ENCODE measurements at regions not wholly inside any gene's neighbourhood (a gene's known extent, or its start where the extent isn't known, plus 50 kb on each side); places are given as distances from the start of the nearest gene placed in this dataset.

DNA sequence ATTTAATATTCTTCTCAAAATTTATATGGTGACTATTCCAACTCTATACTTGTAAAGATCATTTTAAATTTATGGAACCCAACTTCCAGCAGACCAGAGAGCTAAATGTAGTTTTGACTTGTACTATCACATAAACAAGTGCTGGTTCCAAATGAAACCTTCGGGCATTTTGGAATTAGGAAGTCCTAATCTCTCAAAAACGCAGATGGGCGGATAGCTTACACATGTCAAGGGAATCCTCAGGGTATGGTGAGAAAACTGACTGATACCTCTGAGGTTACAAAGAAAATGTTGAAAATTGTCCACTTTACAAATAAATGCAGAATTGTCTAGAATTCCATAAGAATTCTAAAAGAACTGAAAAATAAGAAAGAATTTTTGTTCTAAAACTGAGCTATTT, 224.1 kb downstream of the SS18 start:
- DNase-seq = no peak

GRCh38 chr18:25862881-25863600, 227.4 kb downstream of the SS18 start:
- no peak for DNase-seq

DNA sequence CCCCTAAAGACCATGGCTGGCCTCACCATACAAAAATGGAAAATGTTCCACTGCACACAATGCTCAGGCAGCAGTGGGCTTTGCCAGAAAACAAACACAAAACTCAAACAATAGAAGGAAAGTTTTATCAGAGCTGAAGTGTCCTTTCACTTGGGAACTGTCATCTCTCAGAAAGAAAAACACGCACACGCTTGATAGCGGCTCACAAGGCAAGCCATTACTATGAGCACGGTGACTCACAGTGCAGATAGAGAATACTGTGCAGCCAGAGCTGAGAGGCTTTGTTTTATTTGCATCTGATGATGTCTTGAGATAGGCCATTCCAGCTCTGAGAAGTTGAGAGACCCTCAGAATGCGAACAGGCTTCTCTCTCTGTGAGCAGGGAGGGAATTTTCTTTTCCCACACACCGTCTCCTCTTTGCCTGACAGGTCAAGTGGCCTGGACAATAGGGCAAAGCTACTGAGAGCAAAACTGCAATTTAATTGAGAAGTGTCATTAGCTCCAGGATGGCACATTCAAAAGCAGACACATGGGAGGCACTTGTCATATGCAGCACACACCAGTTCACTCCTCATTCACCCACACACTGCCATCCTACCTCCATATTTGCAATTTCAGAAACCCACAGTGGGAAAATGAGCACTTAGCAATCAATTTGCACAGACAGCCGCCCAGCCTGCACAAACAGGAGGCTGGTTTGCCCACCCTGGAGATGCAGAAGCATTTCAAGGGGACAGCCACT, 236.6 kb downstream of the SS18 start:
- DNase-seq = no peak

- DNase-seq = no peak
Observed at GRCh38 chr18:25843791-25844190, 246.6 kb downstream of the SS18 start.

- no peak for DNase-seq
Observed at GRCh38 chr18:25842665-25843064, 247.7 kb downstream of the SS18 start.

DNA sequence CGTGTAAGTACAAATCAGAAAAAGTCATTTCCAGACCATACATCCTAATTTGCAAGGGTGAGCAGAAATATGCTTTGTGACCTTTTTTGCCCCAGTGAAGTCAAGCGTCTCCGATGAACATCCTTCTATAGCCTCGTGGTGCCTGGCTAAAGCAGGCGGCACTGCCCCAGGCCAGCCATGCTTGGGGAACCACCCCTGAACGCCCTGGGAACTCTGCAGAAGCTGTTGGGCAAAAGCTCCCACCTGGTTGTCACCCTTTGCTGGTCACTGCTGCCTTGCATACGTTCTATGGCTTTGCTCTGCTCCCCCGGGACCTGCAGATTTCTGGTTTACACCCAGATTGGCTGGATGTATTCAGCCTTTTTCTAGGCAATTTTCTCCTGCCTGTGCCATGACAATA, 256.4 kb downstream of the SS18 start:
- no peak for DNase-seq

- no peak for DNase-seq
Observed at GRCh38 chr18:25832001-25832604, 258.3 kb downstream of the SS18 start.

DNA sequence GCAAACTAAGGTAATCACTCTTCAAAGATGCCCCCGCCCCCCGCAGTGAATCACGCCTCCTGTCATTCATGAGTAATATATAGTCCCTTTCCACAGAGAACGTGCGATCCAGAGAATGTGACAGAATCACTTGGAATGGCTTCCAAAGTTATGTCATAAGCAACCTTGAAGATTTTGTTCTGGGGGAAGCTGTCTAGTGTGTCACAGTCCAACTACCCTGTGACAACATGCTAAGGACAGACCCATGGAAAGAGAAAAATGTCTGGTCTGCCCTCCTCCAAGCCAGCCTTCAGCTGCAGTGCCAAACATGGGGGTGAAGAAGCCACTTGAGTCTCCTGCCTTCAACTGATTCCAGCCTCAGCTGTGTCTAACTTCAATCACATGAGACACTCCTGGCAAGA, 259.1 kb downstream of the SS18 start:
- no peak for DNase-seq

DNA sequence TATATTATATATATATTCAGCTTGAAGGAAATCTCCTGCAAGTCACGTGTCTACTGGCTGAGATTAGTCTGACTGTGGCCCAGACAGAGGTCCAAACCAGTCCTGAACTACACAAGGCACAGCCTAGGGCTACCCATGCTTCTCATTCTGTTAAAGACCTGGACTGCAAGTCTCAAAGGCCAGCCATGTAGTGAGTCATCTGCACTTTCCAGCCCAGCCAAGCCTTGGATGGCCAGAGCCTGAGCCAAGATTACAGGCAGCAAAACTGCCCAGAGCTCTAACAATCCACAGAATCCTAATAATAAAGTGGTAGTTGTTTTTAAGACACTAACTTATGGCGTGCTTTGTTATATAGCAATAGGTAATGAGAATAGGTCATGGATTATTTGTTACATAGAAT, 259.6 kb downstream of the SS18 start:
- DNase-seq = no peak

- no peak for DNase-seq
Observed at GRCh38 chr18:25827961-25828561, 262.4 kb downstream of the SS18 start.

DNA sequence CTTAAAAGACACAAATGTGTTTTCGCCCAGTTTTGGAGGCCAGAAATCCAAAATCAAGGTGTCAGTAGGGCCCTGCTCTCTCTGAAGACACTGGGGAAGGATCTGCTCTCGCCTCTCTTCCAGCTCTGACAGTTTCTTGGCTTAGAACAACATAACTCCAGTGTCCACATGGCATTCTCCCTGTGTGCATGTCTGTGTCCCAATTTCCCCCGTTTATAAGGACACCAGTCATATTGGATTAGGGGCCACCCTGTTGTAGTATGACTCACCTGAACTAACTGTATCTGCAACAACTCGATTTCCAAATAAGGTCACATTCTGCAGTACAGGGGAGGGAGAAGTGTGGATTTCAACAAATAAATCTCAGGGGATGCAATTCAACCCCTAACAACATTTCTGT, 263.2 kb downstream of the SS18 start:
- DNase-seq = no peak

- no peak for DNase-seq
Observed at GRCh38 chr18:25826823-25827222, 263.6 kb downstream of the SS18 start.

DNA sequence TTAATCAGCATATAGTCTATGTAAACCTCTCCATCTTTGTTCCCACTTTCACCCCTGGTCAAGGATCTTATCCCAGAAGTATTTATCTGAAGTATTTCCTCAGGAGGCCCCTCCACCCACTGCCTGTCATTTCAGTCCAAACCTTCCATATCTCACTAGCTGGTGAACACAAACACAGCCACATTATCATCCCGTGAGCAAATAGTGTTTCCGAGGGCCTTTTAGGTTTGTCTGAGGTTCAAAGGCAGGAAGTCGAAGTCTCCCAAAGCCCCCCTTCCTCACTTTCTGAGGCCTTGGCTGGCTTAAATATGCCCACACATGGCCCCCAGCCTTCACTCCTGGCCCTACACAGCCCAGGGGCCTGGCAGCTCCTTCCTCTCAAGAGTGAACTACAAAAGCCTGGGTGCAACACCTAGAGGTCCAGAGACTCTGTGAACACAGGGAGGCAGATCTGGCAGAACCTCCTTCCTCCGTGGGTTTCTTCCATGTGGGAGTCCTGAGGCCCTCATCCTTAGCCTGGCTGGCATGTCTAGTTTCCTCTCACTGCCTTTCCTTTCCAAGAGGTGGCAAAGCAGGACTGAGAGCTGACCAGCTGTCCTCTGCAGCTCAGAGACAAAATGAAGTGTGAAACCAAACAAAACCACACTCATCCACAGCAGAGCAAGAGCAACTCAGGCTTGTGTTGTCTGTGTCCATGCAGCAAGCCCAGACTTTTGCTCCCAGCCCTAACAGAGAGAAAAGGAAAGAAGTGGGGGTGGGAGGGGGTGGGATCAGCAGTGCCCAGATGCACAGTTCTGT, 264.2 kb downstream of the SS18 start:
- no peak for DNase-seq

DNA sequence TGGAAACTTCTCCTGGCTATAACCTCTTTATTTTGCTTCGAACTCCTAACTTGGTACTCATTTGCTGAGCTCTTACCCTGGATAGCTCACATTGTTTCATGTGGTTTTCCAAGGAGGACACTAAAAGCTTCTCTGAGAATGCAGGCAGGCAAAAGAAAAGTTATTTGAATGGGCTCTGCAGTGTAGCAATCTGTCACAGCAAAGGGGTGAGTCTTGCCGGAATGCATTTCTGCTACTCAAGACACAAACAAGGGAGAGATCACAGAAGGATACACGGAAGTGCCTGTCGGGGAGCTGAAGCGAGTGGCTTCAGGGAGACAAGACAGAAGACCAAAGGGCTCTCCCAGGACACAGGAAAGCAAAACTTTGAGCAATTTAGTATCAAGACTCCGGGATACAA, 265.4 kb downstream of the SS18 start:
- no peak for DNase-seq

DNA sequence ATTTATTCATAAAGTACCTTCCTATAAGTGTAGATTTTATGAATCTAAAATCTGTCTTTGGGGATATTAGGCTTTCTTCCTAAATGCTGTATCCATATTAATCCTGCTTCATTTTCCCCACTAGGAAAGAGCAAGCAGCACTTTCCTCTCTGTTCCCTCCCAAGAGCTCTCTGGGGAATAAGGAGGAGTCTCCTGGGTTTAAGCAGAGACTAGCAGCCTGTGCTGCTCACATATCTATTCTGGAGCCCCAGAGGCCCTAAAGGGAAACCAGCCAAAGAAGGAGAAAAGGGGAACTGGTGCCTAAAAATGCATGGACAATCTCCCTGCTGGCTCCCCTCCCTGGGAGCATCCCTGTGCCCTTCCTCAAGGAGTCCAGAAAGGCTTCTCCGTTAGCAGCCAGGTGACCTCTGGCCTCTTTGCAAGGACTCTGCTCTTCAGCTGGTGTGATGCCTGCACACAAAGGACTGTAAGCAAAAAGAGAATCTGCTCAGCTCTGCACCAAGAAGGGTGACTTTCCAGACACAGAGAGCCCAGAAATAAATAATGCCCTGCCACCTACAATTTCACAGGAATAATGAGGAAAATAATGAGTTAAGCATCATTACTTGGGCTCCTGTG, 270.6 kb downstream of the SS18 start:
- DNase-seq = no peak

DNA sequence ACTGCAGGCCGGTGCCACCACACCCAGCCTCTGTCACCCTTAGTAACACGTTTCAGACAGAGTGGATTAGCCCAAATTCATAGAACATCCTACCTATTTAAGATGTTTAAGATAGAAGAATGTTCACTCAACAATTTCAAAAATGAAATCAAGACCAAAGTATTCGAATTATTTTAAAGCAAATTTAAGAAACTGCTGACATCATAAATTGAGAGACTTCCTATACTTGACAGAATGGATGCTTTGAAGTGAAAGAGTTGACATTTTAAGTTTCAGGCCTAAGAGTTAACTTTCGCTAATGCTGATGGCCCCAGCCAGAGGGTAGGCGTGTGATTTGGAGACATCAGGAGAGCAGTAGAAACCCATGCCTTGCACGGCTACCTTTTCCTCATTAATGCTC, 271.9 kb downstream of the SS18 start:
- DNase-seq = no peak

- DNase-seq = no peak
Observed at GRCh38 chr18:25817546-25818237, 272.7 kb downstream of the SS18 start.

GRCh38 chr18:25815659-25816058, 274.8 kb downstream of the SS18 start:
- DNase-seq = no peak

DNA sequence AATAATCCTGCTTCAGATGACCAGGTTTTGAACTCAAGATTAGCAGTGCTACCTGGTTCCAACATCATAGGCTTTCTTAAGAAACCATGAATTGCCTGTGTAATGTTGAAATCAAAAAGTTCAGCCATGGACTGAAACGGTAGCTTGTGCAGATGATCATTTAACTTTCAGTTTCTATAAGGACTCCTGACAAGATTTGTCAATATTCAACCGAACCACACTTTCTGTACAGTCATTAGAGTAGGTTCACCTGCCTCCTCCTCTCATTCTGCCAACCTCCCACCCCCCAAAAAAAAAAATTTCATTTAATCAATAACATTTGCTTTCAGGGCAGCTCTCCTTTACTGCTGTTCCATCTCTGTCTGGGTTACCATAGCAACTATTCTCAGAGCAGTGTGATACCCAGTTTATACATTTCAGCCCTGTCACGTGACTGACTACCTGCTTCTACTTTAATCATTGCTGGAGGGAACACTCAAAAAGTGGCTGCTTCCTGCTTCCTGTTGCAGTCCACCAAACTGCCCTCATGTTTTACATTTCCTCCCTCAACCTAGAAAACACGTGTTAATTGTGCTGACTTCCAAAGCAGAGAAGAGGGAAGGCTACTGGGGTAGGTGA, 275.5 kb downstream of the SS18 start:
- no peak for DNase-seq

DNA sequence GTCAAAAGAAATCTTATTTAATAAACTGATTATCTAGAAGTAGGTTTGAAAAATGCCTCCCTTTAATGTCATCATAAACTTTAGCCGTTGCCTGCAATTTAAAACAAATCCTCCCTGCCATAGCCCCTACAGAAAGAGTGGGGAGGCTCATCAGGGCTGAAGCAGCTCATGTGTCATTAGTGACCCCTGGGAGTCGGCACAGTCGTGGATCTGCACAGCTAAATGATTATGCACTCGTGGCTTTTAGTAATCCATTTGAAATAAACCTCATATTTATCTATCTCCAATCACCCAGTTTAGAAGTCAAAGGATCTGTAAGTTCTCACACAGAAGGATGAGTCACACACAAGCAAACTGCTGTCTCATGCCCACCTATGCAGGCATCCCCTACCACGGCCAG, 277.3 kb downstream of the SS18 start:
- DNase-seq = no peak

- DNase-seq = no peak
Observed at GRCh38 chr18:25810736-25811135, 279.7 kb downstream of the SS18 start.
